Glutamatergic neuron (in vitro differentiated cells): ENCODE measurements at regions not wholly inside any gene's neighbourhood (a gene's known extent, or its start where the extent isn't known, plus 50 kb on each side); places are given as distances from the start of the nearest gene placed in this dataset.

Source experiments
- DNase-seq: peaks from one replicate; pipeline ENCODE4 v3.0.0; 2022
- H3K27ac Mint-ChIP-seq: one replicate; pipeline ENCODE4 v1.8.0; 2020; ENCODE audit warnings: mild to moderate bottlenecking, mixed read lengths, inconsistent platforms; ENCODE audit not compliant: unreplicated experiment
- H3K27me3 Mint-ChIP-seq: one replicate; pipeline ENCODE4 v1.8.0; 2020; ENCODE audit warnings: mild to moderate bottlenecking, moderate library complexity, mixed read lengths, inconsistent platforms; ENCODE audit not compliant: unreplicated experiment
- H3K36me3 Mint-ChIP-seq: one replicate; pipeline ENCODE4 v1.8.0; 2020; ENCODE audit warnings: mild to moderate bottlenecking, mixed read lengths, inconsistent platforms; ENCODE audit not compliant: unreplicated experiment
- H3K4me1 Mint-ChIP-seq: one replicate; pipeline ENCODE4 v1.8.0; 2020; ENCODE audit warnings: mild to moderate bottlenecking, low read depth, mixed read lengths, inconsistent platforms; ENCODE audit not compliant: unreplicated experiment
- H3K4me3 Mint-ChIP-seq: one replicate; pipeline ENCODE4 v1.8.0; 2020; ENCODE audit warnings: mild to moderate bottlenecking, mixed read lengths, inconsistent platforms; ENCODE audit not compliant: unreplicated experiment
- H3K9me3 Mint-ChIP-seq: one replicate; pipeline ENCODE4 v1.8.0; 2020; ENCODE audit warnings: mild to moderate bottlenecking, moderate library complexity, mixed read lengths, inconsistent platforms; ENCODE audit not compliant: unreplicated experiment
- CTCF ChIP-seq: fragments of 200-600 bp; sonication (generic); IDR thresholded peaks from one replicate; pipeline ENCODE4 v1.5.0; 2021; ENCODE audit not compliant: partially characterized antibody, unreplicated experiment

GRCh38 chr6:17047889-17048288 is 54.0 kb upstream of the STMND1 start:
- H3K27me3 Mint-ChIP-seq, result no peaks in the 10 kb centered on the region
- H3K4me3 Mint-ChIP-seq, result no peak overlapping the region
- no peak for TF ChIP-seq CTCF
- no peaks in the 10 kb centered on the region for H3K9me3 Mint-ChIP-seq
- H3K36me3 Mint-ChIP-seq, result no peaks in the 10 kb centered on the region
- no peak overlapping the region for H3K27ac Mint-ChIP-seq
- H3K4me1 Mint-ChIP-seq, result no peaks in the 10 kb centered on the region
- no peak for DNase-seq

- Mint-ChIP-seq H3K9me3 (no peaks in the 10 kb centered on the region), H3K27ac (no peak overlapping the region), H3K4me3 (no peak overlapping the region), H3K27me3 (no peaks in the 10 kb centered on the region), H3K4me1 (peaks cover 3% of the 10 kb centered on the region), H3K36me3 (no peaks in the 10 kb centered on the region)
- no peak for TF ChIP-seq CTCF
- DNase-seq, result no peak
These were observed 56.1 kb upstream of the STMND1 start for GRCh38 chr6:17045581-17046322.

- H3K9me3 Mint-ChIP-seq, result no peaks in the 10 kb centered on the region
- no peak for DNase-seq
- no peaks in the 10 kb centered on the region for H3K36me3 Mint-ChIP-seq
- peaks cover 3% of the 10 kb centered on the region for H3K4me1 Mint-ChIP-seq
- no peak for TF ChIP-seq CTCF
- no peaks in the 10 kb centered on the region for H3K27me3 Mint-ChIP-seq
- H3K27ac Mint-ChIP-seq, result no peak overlapping the region
- no peak overlapping the region for H3K4me3 Mint-ChIP-seq
These were observed 58.7 kb upstream of the STMND1 start for GRCh38 chr6:17043148-17043522.

GRCh38 chr6:17042422-17043147 is 59.3 kb upstream of the STMND1 start:
- Mint-ChIP-seq H3K36me3 (no peaks in the 10 kb centered on the region), H3K9me3 (no peaks in the 10 kb centered on the region), H3K27ac (no peak overlapping the region), H3K4me1 (peaks cover 3% of the 10 kb centered on the region), H3K4me3 (peak overlapping the region; percentile 18), H3K27me3 (no peaks in the 10 kb centered on the region)
- peak; percentile 25 for DNase-seq
- TF ChIP-seq CTCF, result no peak

- peaks cover 2% of the 10 kb centered on the region for H3K27me3 Mint-ChIP-seq
- H3K9me3 Mint-ChIP-seq, result no peaks in the 10 kb centered on the region
- DNase-seq, result no peak
- no peak overlapping the region for H3K27ac Mint-ChIP-seq
- no peak for TF ChIP-seq CTCF
- peaks cover 3% of the 10 kb centered on the region for H3K4me1 Mint-ChIP-seq
- H3K4me3 Mint-ChIP-seq, result no peak overlapping the region
- H3K36me3 Mint-ChIP-seq, result no peaks in the 10 kb centered on the region
These were observed 62.6 kb upstream of the STMND1 start for GRCh38 chr6:17039266-17039665.
